Thyroid gland (tissue), 4 donors: ENCODE measurements at regions not wholly inside any gene's neighbourhood (a gene's known extent, or its start where the extent isn't known, plus 50 kb on each side); places are given as distances from the start of the nearest gene placed in this dataset.

Experiments used
- DNase-seq, 2 donors: peaks; one replicate each; pipeline ENCODE4 v3.0.0-alpha.2; 2019
- H3K27ac ChIP-seq, 3 donors: fragments of 200-600 bp; sonication (generic); 1 replicate in 2 of 3; 2 replicates in 1 of 3; pipeline ENCODE4 v1.5.1; 2016 to 2019; ENCODE audit warnings: mild to moderate bottlenecking in 1 of 3, moderate library complexity in 1 of 3
- H3K27me3 ChIP-seq: fragments of 200-600 bp; sonication (generic); one replicate; pipeline ENCODE4 v1.5.1; 2019
- H3K36me3 ChIP-seq, 2 donors: fragments of 200-600 bp; sonication (generic); one replicate each; pipeline ENCODE4 v1.5.1; 2016 to 2019
- H3K4me1 ChIP-seq, 2 donors: fragments of 200-600 bp; sonication (generic); one replicate each; pipeline ENCODE4 v1.5.1; 2017 to 2019
- H3K4me3 ChIP-seq, 3 donors: fragments of 200-600 bp; sonication (generic); replicated peaks in 1 of 3; 1 replicate in 2 of 3; 2 replicates in 1 of 3; pipeline ENCODE4 v1.5.1; 2016; ENCODE audit warnings: mild to moderate bottlenecking in 1 of 3
- H3K9me3 ChIP-seq: fragments of 200-600 bp; sonication (generic); one replicate; pipeline ENCODE4 v1.5.1; 2017
- CTCF ChIP-seq, 6 experiments: fragments of 200-600 bp in 3 of 6; fragments of 450-650 bp in 3 of 6; sonication (generic) in 3 of 6; IDR thresholded peaks; one replicate each; pipeline ENCODE4 v1.5.1; 2016 to 2019; ENCODE audit warnings: antibody characterized with exemption in 6 of 6, mild to moderate bottlenecking in 2 of 6, inconsistent platforms in 1 of 6, moderate library complexity in 1 of 6
- POLR2A ChIP-seq, 2 donors: fragments of 450-650 bp; IDR thresholded peaks; one replicate each; pipeline ENCODE4 v1.6.1; 2017; ENCODE audit warnings: antibody characterized with exemption in 2 of 2, mild to moderate bottlenecking in 2 of 2, moderate library complexity in 1 of 2
- WGBS, 2 donors: methylation state at CpG; one replicate each; pipeline ENCODE4 v1.1.5; 2017; 5-methylcytosine and 5-hydroxymethylcytosine counted together
- intact Hi-C: fragments of 100-400 bp; cut with DNase I; formaldehyde crosslinking; loops from one replicate; pipeline ENCODE4 v1.15.1; 2023

GRCh38 chr4:14387647-14388046 is 614.6 kb upstream of the CPEB2 start:
- no peak for DNase-seq
- 46 to 57% methylated on average over 2 of the region's 2 CpGs for WGBS, 2 donors
- Histone ChIP-seq H3K36me3 (no peaks in the 10 kb centered on the region), H3K4me1 (no peaks in the 10 kb centered on the region), H3K4me3 (no peak overlapping the region), H3K27ac (no peak overlapping the region), H3K27me3 (no peaks in the 10 kb centered on the region), H3K9me3 (no peaks in the 10 kb centered on the region)
- TF ChIP-seq CTCF (IDR thresholded peaks at IDR 0.05) (no peak), POLR2A (IDR thresholded peaks at IDR 0.05) (no peak)
- intact Hi-C loops, result no loop called here

DNA sequence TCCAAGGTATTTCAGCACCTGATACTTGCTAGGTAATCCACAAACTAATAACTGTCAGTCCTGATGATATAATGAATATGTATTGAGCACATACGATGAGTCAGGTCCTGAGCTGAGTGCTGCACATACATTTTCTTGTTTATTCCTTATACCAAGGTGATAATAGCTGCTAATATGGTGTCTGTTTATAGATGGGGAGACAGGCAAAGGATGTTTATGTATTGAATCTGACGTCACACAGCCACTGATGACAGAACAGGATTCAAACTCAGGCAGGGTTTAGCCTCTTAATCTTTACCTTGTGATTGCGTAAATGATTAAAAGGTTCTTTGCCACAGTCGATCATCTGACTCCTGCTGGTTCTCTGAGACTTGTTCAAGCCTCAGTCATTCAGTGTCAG is 609.9 kb upstream of the CPEB2 start:
- WGBS, 2 donors, result 49 to 58% methylated on average over 4 of the region's 4 CpGs
- no peaks in the 10 kb centered on the region for H3K4me1 ChIP-seq
- H3K9me3 ChIP-seq, result no peaks in the 10 kb centered on the region
- H3K36me3 ChIP-seq, result no peaks in the 10 kb centered on the region
- no peaks in the 10 kb centered on the region for H3K27me3 ChIP-seq
- no peak overlapping the region for H3K27ac ChIP-seq
- intact Hi-C loops, result no loop called here
- TF ChIP-seq POLR2A (IDR thresholded peaks at IDR 0.05) (no peak), CTCF (IDR thresholded peaks at IDR 0.05) (no peak)
- H3K4me3 ChIP-seq, result no peak overlapping the region
- no peak for DNase-seq

- Histone ChIP-seq H3K27me3 (no peaks in the 10 kb centered on the region), H3K27ac (no peak overlapping the region), H3K4me1 (no peaks in the 10 kb centered on the region), H3K9me3 (no peaks in the 10 kb centered on the region), H3K36me3 (no peaks in the 10 kb centered on the region), H3K4me3 (no peak overlapping the region)
- 73 to 82% methylated on average over 2 of the region's 2 CpGs for WGBS, 2 donors
- intact Hi-C loops, result no loop called here
- no peak for DNase-seq
- TF ChIP-seq POLR2A (IDR thresholded peaks at IDR 0.05) (no peak), CTCF (IDR thresholded peaks at IDR 0.05) (no peak)
These were observed 606.1 kb upstream of the CPEB2 start for GRCh38 chr4:14396183-14396582.

DNA sequence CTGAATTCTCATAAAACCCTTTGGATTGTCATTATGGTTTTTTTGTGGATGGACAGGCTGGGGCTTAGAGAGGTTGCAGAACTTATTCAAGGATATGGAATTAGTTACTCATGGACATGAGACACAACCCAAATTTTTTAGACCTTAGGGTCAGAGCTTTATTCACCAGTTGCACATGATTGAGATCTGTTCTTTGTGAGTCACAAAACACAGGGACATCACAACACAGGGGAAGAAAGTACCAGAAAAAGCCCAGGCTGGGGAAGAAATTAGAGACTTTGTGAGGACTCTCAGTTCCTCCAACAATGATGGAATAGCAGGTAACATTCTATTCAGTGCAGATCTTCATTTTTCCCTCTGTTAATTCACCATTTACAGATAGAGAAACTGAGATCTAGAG is 602.4 kb upstream of the CPEB2 start:
- no peak for TF ChIP-seq POLR2A (IDR thresholded peaks at IDR 0.05)
- no peak for TF ChIP-seq CTCF (IDR thresholded peaks at IDR 0.05)
- no peaks in the 10 kb centered on the region for H3K9me3 ChIP-seq
- intact Hi-C loops, result no loop called here

DNA sequence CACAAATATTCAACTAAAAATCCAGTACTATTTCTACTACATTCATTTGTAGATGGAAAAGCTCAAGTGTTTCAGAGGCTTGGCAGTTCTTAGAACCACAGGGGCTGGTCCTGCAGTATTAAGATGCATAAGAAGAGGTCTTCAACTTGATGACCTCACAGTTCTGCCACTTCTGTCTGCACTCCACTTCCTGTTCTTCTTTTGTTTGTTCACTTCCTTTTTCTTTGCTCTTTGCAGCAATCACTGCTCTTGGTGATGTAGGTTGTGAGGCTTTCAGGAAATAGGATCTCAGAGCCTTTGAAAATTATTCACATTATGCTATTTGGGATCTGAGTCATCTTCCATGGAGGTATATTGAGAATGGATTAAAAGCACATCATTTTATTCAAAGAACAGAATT is 602.0 kb upstream of the CPEB2 start:
- intact Hi-C loops, result no loop called here
- no peaks in the 10 kb centered on the region for H3K4me1 ChIP-seq
- TF ChIP-seq CTCF (IDR thresholded peaks at IDR 0.05) (no peak), POLR2A (IDR thresholded peaks at IDR 0.05) (no peak)

More for the DNA sequence above, 602.4 kb upstream of the CPEB2 start:
- no peak overlapping the region for H3K27ac ChIP-seq
- no peaks in the 10 kb centered on the region for H3K27me3 ChIP-seq
- no peaks in the 10 kb centered on the region for H3K4me1 ChIP-seq
- H3K36me3 ChIP-seq, result no peaks in the 10 kb centered on the region
- no peak for DNase-seq
- no peak overlapping the region for H3K4me3 ChIP-seq

More for the DNA sequence above, 602.0 kb upstream of the CPEB2 start:
- no peak overlapping the region for H3K4me3 ChIP-seq
- no peaks in the 10 kb centered on the region for H3K27me3 ChIP-seq
- DNase-seq, result no peak
- H3K27ac ChIP-seq, result no peak overlapping the region
- H3K36me3 ChIP-seq, result no peaks in the 10 kb centered on the region
- no peaks in the 10 kb centered on the region for H3K9me3 ChIP-seq
